Stomach (tissue), 8 donors: ENCODE measurements at regions not wholly inside any gene's neighbourhood (a gene's known extent, or its start where the extent isn't known, plus 50 kb on each side); places are given as distances from the start of the nearest gene placed in this dataset.
"Not testable (repeated sequence)": the region's sequence is repeated elsewhere in the genome, so short reads cannot be mapped to it uniquely, and the experiment has no call there.

ENCODE experiments used
- DNase-seq, 2 donors: peaks; one replicate each; pipeline versions ENCODE4 v3.0.0 to v3.0.0-alpha.2; 2013 to 2019
- H3K27ac ChIP-seq, 5 donors: fragments of 200-600 bp in 4 of 5; sonication (generic) in 4 of 5; one replicate each; pipeline ENCODE4 v1.5.1; 2013 to 2019; ENCODE audit warnings: mild to moderate bottlenecking in 1 of 5, moderate library complexity in 1 of 5
- H3K27me3 ChIP-seq, 3 donors: fragments of 200-600 bp; sonication (generic); one replicate each; pipeline ENCODE4 v1.5.1; 2017 to 2019; ENCODE audit warnings: mixed run types in 1 of 3
- H3K36me3 ChIP-seq, 4 donors: fragments of 200-600 bp; sonication (generic); 1 replicate in 3 of 4; 2 replicates in 1 of 4; pipeline ENCODE4 v1.5.1; 2016 to 2019
- H3K4me1 ChIP-seq, 4 donors: fragments of 200-600 bp; sonication (generic); one replicate each; pipeline ENCODE4 v1.5.1; 2016 to 2019
- H3K4me3 ChIP-seq, 4 donors: fragments of 200-600 bp; sonication (generic) in 3 of 4; one replicate each; pipeline ENCODE4 v1.5.1; 2016 to 2019; ENCODE audit warnings: mild to moderate bottlenecking in 1 of 4
- H3K9me3 ChIP-seq, 4 donors: fragments of 200-600 bp; sonication (generic); one replicate each; pipeline ENCODE4 v1.5.1; 2016 to 2019
- EP300 ChIP-seq: sonication (generic); formaldehyde crosslinking; IDR thresholded peaks from one replicate; pipeline ENCODE4 v1.6.1; 2017; ENCODE audit warnings: antibody characterized with exemption
- POLR2A ChIP-seq, 4 donors: fragments of 450-650 bp; IDR thresholded peaks; one replicate each; pipeline ENCODE4 v1.6.1; 2016; ENCODE audit warnings: antibody characterized with exemption in 4 of 4, control low read depth in 2 of 4, mild to moderate bottlenecking in 1 of 4, moderate library complexity in 1 of 4
- POLR2AphosphoS5 ChIP-seq, 3 donors: sonication (generic); formaldehyde crosslinking; IDR thresholded peaks; one replicate each; pipeline ENCODE4 v1.6.1; 2016; ENCODE audit warnings: antibody characterized with exemption in 3 of 3
- WGBS, 5 donors: extraction: QIAGEN DNeasy Blood & Tissue Kit in 3 of 5; methylation state at CpG; one replicate each; pipeline versions ENCODE4 v1.1.5 to v1.1.7; 2013 to 2018; 5-methylcytosine and 5-hydroxymethylcytosine counted together
- intact Hi-C: fragments of 100-400 bp; cut with DNase I; formaldehyde crosslinking; loops from one replicate; pipeline ENCODE4 v1.15.1; 2023; ENCODE audit warnings: low total_unique reads
- TF ChIP-seq, protein P1 (sequence below), 7 experiments: fragments of 450-650 bp in 4 of 7; fragments of 200-600 bp in 3 of 7; sonication (generic) in 3 of 7; IDR thresholded peaks; one replicate each; pipeline ENCODE4 v1.5.1; 2016 to 2019; ENCODE audit warnings: antibody characterized with exemption in 7 of 7, control low read depth in 2 of 7, mild to moderate bottlenecking in 1 of 7
- donor health status: healthy with polysubstance abuse.
- donor health status: Bipolar disorder and iron deficiency.
- donor health status: healthy.

DNA sequence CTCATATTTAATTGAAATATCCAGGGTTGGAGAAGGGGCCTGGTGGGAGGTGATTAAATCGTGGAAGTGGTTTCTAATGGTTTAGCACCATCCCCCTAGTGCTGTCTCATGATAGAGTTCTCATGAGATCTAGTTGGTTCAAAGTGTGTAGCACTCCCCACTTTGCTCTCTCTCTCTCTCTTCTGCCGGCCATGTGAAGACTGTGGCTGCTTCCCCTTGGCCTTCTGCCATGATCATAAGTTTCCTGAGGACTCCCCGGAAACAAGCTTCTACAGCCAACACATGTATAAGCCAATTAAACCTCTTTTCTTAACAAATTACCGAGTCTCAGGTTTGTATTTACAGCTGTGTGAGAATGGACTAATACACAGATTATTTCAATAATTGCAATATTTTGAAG is 305.8 kb upstream of the KCND2 start:
- no peaks in the 10 kb centered on the region for H3K9me3 ChIP-seq

DNA sequence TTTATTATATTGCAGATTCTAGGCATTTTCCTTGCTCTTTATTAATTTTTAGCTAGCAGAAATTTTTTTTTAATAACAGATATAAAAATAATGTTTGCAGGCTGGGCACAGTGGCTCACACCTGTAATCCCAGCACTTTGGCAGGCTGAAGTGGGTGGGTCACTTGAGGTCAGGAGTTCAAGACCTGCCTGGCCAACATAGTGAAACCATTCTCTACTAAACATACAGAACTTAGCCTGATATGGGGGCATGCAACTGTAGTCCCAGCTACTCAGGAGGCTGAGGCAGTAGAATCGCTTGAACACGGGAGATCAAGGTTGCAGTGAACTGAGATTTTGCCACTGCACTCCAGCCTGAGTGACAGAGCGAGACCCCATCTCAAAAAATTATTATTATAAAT is 304.6 kb upstream of the KCND2 start:
- intact Hi-C loops: not testable (repeated sequence)

More for the DNA sequence above, 305.8 kb upstream of the KCND2 start:
- no peak overlapping the region for H3K27ac ChIP-seq
- 53 to 62% (median 57%) methylated on average over 4 of the region's 4 CpGs for WGBS, 5 donors
- H3K4me1 ChIP-seq: no peaks in the 10 kb centered on the region
- H3K27me3 ChIP-seq: no peaks in the 10 kb centered on the region
- TF ChIP-seq EP300 (no peak), POLR2A (IDR thresholded peaks at IDR 0.05) (no peak), POLR2AphosphoS5 (IDR thresholded peaks at IDR 0.05) (no peak)
- TF ChIP-seq, protein P1, sequence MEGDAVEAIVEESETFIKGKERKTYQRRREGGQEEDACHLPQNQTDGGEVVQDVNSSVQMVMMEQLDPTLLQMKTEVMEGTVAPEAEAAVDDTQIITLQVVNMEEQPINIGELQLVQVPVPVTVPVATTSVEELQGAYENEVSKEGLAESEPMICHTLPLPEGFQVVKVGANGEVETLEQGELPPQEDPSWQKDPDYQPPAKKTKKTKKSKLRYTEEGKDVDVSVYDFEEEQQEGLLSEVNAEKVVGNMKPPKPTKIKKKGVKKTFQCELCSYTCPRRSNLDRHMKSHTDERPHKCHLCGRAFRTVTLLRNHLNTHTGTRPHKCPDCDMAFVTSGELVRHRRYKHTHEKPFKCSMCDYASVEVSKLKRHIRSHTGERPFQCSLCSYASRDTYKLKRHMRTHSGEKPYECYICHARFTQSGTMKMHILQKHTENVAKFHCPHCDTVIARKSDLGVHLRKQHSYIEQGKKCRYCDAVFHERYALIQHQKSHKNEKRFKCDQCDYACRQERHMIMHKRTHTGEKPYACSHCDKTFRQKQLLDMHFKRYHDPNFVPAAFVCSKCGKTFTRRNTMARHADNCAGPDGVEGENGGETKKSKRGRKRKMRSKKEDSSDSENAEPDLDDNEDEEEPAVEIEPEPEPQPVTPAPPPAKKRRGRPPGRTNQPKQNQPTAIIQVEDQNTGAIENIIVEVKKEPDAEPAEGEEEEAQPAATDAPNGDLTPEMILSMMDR (IDR thresholded peaks at IDR 0.05): no peak
- DNase-seq: no peak
- H3K4me3 ChIP-seq: no peak overlapping the region
- H3K36me3 ChIP-seq: no peaks in the 10 kb centered on the region
- intact Hi-C loops: no loop called here

DNA sequence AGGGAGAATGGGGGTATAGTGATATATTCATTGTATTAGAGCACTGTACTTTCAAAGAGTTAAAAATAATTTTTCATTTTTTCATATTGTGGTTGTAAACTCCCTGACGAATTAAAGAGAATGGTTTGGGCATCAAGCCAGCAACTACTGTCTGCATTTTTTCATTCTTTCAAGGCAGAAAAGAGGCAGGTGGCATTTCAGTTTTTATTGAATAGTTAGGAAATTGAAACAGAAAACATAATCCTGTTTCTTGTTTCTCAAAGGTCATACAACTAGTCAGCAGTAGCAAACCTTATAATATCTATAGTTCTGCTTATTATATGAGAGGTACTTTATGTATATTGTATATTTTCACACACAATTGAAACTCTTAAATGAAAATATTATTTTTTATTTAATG is 303.9 kb upstream of the KCND2 start:
- TF ChIP-seq EP300 (no peak), POLR2AphosphoS5 (IDR thresholded peaks at IDR 0.05) (no peak), POLR2A (IDR thresholded peaks at IDR 0.05) (no peak)
- TF ChIP-seq, protein P1 (IDR thresholded peaks at IDR 0.05): no peak
- Histone ChIP-seq H3K4me3 (no peak overlapping the region), H3K4me1 (no peaks in the 10 kb centered on the region), H3K27ac (no peak overlapping the region), H3K27me3 (no peaks in the 10 kb centered on the region), H3K36me3 (no peaks in the 10 kb centered on the region), H3K9me3 (no peaks in the 10 kb centered on the region)
- no peak for DNase-seq
- WGBS, 5 donors: 4 to 21% (median 8%) methylated on average over 1 of the region's 1 CpG
- intact Hi-C loops: no loop called here

More for the DNA sequence above, 304.6 kb upstream of the KCND2 start:
- not testable (repeated sequence) for DNase-seq, H3K36me3 ChIP-seq, H3K9me3 ChIP-seq, H3K4me1 ChIP-seq, H3K27me3 ChIP-seq, H3K27ac ChIP-seq, H3K4me3 ChIP-seq
- WGBS, 5 donors: 85 to 91% (median 88%) methylated on average over 3 of the region's 3 CpGs

DNA sequence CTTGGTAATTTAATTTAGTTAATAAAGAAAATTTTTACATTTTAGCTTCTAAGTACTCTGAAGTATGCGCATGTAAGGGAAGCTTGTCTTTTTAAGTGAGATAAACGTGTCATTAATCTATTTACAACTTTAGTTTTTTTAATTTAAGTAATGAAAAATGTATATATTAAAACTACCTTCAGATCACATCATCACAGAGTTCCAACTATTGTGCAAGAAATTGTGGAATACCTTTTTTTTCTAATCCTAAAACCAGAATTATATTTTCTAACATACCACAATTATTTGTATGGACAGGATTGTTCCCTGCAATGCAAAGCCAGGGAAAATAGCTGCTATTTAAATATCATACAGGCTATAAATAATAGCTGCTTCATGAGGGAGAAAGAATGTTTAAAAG is 303.2 kb upstream of the KCND2 start:
- Histone ChIP-seq H3K27ac (no peak overlapping the region), H3K36me3 (no peaks in the 10 kb centered on the region), H3K27me3 (no peaks in the 10 kb centered on the region), H3K4me3 (no peak overlapping the region), H3K4me1 (no peaks in the 10 kb centered on the region), H3K9me3 (no peaks in the 10 kb centered on the region)
- no peak for DNase-seq
- intact Hi-C loops: no loop called here
- TF ChIP-seq POLR2AphosphoS5 (IDR thresholded peaks at IDR 0.05): no peak
- no peak for TF ChIP-seq EP300
- no peak for TF ChIP-seq POLR2A (IDR thresholded peaks at IDR 0.05)
- TF ChIP-seq, protein P1 (IDR thresholded peaks at IDR 0.05): no peak
- 70 to 85% (median 78%) methylated on average over 2 of the region's 2 CpGs for WGBS, 5 donors

DNA sequence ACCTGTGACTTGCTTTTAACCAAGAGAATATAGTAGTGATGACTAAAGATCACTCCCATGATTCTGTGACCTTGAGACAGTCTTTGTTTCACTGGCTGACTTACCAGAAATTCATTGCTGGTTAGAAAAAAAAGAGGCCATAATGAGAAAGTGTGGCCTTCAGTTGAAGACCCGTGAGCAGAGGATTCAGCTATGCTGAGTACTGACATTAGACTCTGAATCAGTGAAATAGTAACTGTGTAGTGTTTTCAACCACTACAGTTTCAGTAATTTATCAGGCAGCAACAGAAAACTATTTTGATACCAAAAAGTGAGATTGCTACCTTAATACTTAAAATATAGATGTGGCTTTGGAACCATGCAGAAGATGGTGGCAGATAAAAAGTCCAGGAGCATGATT is 298.0 kb upstream of the KCND2 start:
- H3K4me3 ChIP-seq: no peak overlapping the region
- intact Hi-C loops: no loop called here
- H3K9me3 ChIP-seq: no peaks in the 10 kb centered on the region
- no peak for TF ChIP-seq POLR2AphosphoS5 (IDR thresholded peaks at IDR 0.05)
- H3K36me3 ChIP-seq: no peaks in the 10 kb centered on the region
- no peaks in the 10 kb centered on the region for H3K4me1 ChIP-seq
- WGBS, 5 donors: 68 to 88% (median 74%) methylated on average over 1 of the region's 1 CpG
- H3K27ac ChIP-seq: no peak overlapping the region
- DNase-seq: no peak
- no peaks in the 10 kb centered on the region for H3K27me3 ChIP-seq
